HEK293T (cell line): ENCODE measurements at regions not wholly inside any gene's neighbourhood (a gene's known extent, or its start where the extent isn't known, plus 50 kb on each side); places are given as distances from the start of the nearest gene placed in this dataset.

Experiments
- BHLHE40 ChIP-seq: fragments of 450-650 bp; IDR thresholded peaks from 2 replicates; pipeline ENCODE4 v1.6.1; 2016; ENCODE audit warnings: mild to moderate bottlenecking, moderate library complexity, borderline replicate concordance
- CTBP1 ChIP-seq: fragments of 450-650 bp; IDR thresholded peaks from 2 replicates; pipeline ENCODE4 v1.6.1; 2016; ENCODE audit warnings: borderline replicate concordance
- ELF4 ChIP-seq: fragments of 450-650 bp; IDR thresholded peaks from 2 replicates; pipeline ENCODE4 v1.6.1; 2017; ENCODE audit warnings: antibody characterized with exemption
- FOXA1 ChIP-seq: fragments of 450-650 bp; IDR thresholded peaks from 2 replicates; pipeline ENCODE4 v1.6.1; 2016; ENCODE audit warnings: mild to moderate bottlenecking
- FOXK2 ChIP-seq: fragments of 450-650 bp; IDR thresholded peaks from 2 replicates; pipeline ENCODE4 v1.6.1; 2016; ENCODE audit warnings: mild to moderate bottlenecking
- FOXM1 ChIP-seq: fragments of 450-650 bp; IDR thresholded peaks from 2 replicates; pipeline ENCODE4 v1.6.1; 2017; ENCODE audit warnings: mild to moderate bottlenecking, borderline replicate concordance
- L3MBTL2 ChIP-seq: fragments of 450-650 bp; conservative IDR thresholded peaks from 2 replicates; pipeline ENCODE4 v1.6.1; 2016; ENCODE audit warnings: mild to moderate bottlenecking
- NFRKB ChIP-seq: fragments of 450-650 bp; IDR thresholded peaks from 2 replicates; pipeline ENCODE4 v1.6.1; 2016; ENCODE audit warnings: mild to moderate bottlenecking, moderate library complexity
- SP1 ChIP-seq: fragments of 450-650 bp; IDR thresholded peaks from 2 replicates; pipeline ENCODE4 v1.6.1; 2017
- SUZ12 ChIP-seq: fragments of 450-650 bp; IDR thresholded peaks from 2 replicates; pipeline ENCODE4 v1.6.1; 2016; ENCODE audit warnings: mild to moderate bottlenecking
- ZNF384 ChIP-seq: fragments of 450-650 bp; IDR thresholded peaks from 2 replicates; pipeline ENCODE4 v1.6.1; 2016

GRCh38 chr4:14744346-14744745 lies 257.9 kb upstream of the CPEB2 start:
- no peak for TF ChIP-seq CTBP1
- no peak for TF ChIP-seq NFRKB
- TF ChIP-seq SP1: no peak
- no peak for TF ChIP-seq L3MBTL2
- TF ChIP-seq ZNF384: no peak
- TF ChIP-seq ELF4: no peak
- TF ChIP-seq FOXM1: no peak
- no peak for TF ChIP-seq FOXA1
- no peak for TF ChIP-seq BHLHE40
- no peak for TF ChIP-seq SUZ12
- TF ChIP-seq FOXK2: no peak
